ENCODE measurements at regions not wholly inside any gene's neighbourhood (a gene's known extent, or its start where the extent isn't known, plus 50 kb on each side); places are given as distances from the start of the nearest gene placed in this dataset.

DNA sequence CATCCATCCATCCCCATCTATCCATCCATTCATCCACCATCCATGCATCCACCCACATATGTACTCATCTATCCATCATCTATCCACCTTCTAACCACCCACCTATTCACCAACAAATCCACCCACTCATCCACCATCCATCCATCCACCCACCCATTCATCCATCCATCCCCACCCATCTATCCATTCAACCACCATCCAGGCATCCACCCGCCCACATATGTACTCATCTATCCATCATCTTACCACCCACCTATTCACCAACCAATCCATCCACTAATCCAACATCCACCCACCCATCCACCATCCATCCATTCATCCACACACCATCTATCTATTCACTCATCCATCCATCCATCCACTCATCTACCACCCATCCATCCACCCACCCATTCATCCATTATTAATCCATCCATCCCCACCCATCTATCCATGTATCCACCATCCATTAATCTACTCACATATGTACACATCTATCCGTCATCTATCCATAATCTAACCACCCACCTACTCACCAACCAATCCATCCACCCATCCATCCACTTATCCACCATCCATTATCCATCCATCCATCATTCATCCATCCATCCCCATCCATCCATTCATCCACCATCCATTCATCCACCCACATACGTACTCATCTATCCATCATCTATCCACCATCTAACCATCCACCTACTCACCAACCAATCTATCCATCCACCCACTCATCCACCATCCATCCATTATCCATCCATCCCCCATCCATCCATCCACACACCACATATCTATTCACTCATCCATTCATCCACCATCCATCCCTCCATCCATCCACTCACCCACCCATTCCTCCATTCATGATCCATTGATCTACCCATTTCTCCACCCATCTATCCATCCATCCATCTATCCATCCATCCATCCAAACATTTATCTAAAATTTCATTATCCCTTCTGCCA, 940.0 kb downstream of the BRD1 start (continued):
- TF ChIP-seq, protein P1, sequence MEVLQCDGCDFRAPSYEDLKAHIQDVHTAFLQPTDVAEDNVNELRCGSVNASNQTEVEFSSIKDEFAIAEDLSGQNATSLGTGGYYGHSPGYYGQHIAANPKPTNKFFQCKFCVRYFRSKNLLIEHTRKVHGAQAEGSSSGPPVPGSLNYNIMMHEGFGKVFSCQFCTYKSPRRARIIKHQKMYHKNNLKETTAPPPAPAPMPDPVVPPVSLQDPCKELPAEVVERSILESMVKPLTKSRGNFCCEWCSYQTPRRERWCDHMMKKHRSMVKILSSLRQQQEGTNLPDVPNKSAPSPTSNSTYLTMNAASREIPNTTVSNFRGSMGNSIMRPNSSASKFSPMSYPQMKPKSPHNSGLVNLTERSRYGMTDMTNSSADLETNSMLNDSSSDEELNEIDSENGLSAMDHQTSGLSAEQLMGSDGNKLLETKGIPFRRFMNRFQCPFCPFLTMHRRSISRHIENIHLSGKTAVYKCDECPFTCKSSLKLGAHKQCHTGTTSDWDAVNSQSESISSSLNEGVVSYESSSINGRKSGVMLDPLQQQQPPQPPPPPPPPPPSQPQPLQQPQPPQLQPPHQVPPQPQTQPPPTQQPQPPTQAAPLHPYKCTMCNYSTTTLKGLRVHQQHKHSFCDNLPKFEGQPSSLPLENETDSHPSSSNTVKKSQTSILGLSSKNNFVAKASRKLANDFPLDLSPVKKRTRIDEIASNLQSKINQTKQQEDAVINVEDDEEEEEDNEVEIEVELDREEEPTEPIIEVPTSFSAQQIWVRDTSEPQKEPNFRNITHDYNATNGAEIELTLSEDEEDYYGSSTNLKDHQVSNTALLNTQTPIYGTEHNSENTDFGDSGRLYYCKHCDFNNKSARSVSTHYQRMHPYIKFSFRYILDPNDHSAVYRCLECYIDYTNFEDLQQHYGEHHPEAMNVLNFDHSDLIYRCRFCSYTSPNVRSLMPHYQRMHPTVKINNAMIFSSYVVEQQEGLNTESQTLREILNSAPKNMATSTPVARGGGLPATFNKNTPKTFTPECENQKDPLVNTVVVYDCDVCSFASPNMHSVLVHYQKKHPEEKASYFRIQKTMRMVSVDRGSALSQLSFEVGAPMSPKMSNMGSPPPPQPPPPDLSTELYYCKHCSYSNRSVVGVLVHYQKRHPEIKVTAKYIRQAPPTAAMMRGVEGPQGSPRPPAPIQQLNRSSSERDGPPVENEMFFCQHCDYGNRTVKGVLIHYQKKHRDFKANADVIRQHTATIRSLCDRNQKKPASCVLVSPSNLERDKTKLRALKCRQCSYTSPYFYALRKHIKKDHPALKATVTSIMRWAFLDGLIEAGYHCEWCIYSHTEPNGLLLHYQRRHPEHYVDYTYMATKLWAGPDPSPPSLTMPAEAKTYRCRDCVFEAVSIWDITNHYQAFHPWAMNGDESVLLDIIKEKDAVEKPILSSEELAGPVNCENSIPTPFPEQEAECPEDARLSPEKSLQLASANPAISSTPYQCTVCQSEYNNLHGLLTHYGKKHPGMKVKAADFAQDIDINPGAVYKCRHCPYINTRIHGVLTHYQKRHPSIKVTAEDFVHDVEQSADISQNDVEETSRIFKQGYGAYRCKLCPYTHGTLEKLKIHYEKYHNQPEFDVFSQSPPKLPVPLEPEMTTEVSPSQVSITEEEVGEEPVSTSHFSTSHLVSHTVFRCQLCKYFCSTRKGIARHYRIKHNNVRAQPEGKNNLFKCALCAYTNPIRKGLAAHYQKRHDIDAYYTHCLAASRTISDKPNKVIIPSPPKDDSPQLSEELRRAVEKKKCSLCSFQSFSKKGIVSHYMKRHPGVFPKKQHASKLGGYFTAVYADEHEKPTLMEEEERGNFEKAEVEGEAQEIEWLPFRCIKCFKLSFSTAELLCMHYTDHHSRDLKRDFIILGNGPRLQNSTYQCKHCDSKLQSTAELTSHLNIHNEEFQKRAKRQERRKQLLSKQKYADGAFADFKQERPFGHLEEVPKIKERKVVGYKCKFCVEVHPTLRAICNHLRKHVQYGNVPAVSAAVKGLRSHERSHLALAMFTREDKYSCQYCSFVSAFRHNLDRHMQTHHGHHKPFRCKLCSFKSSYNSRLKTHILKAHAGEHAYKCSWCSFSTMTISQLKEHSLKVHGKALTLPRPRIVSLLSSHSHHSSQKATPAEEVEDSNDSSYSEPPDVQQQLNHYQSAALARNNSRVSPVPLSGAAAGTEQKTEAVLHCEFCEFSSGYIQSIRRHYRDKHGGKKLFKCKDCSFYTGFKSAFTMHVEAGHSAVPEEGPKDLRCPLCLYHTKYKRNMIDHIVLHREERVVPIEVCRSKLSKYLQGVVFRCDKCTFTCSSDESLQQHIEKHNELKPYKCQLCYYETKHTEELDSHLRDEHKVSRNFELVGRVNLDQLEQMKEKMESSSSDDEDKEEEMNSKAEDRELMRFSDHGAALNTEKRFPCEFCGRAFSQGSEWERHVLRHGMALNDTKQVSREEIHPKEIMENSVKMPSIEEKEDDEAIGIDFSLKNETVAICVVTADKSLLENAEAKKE (CRISPR knock-in tag; IDR thresholded peaks at IDR 0.05), result no peak
- no peak for TF ChIP-seq CREB1 (CRISPR knock-in tag; IDR thresholded peaks at IDR 0.05; ENCODE audit: low read depth)
- TF ChIP-seq, protein P2, sequence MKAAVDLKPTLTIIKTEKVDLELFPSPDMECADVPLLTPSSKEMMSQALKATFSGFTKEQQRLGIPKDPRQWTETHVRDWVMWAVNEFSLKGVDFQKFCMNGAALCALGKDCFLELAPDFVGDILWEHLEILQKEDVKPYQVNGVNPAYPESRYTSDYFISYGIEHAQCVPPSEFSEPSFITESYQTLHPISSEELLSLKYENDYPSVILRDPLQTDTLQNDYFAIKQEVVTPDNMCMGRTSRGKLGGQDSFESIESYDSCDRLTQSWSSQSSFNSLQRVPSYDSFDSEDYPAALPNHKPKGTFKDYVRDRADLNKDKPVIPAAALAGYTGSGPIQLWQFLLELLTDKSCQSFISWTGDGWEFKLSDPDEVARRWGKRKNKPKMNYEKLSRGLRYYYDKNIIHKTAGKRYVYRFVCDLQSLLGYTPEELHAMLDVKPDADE (IDR thresholded peaks at IDR 0.05), result no peak
- TF ChIP-seq EZH2phosphoT487 (IDR thresholded peaks at IDR 0.05; ENCODE audit: unreplicated experiment), result no peak
- TF ChIP-seq JUNB (IDR thresholded peaks at IDR 0.05; ENCODE audit: unreplicated experiment), result no peak
- no peak for TF ChIP-seq POLR2AphosphoS5 (IDR thresholded peaks at IDR 0.05; ENCODE audit: low read depth)
- TF ChIP-seq ZNF331 (CRISPR knock-in tag; IDR thresholded peaks at IDR 0.05; ENCODE audit: low read depth), result no peak

Data from GM23338 (cell line).